Astrocyte of the spinal cord (primary cell): ENCODE measurements at regions not wholly inside any gene's neighbourhood (a gene's known extent, or its start where the extent isn't known, plus 50 kb on each side); places are given as distances from the start of the nearest gene placed in this dataset.
"Not testable (repeated sequence)": the region's sequence is repeated elsewhere in the genome, so short reads cannot be mapped to it uniquely, and the experiment has no call there.

Experiments
- DNase-seq: peaks from one replicate; pipeline ENCODE4 v3.0.0; 2011; ENCODE audit warnings: low read depth, low spot score
- H3K4me3 ChIP-seq: 2 replicates; pipeline ENCODE4 v1.5.1; 2011; ENCODE audit warnings: low read depth, mild to moderate bottlenecking, low read length, moderate library complexity
- CTCF ChIP-seq: IDR thresholded peaks from 2 replicates; pipeline ENCODE4 v1.5.1; 2012; ENCODE audit warnings: low read depth, mild to moderate bottlenecking, low read length, inconsistent platforms
- in situ Hi-C: cut with HindIII; loops from 2 replicates; pipeline ENCODE4 v1.10.0; 2017; ENCODE audit warnings: low sequenced_read_pairs

GRCh38 chr7:69211739-69212138, 386.5 kb upstream of the AUTS2 start:
- in situ Hi-C loops = no loop called here
- H3K4me3 ChIP-seq = no peak overlapping the region
- TF ChIP-seq CTCF = no peak
- no peak for DNase-seq

- DNase-seq = no peak
- in situ Hi-C loops = no loop called here
- no peak for TF ChIP-seq CTCF
- no peak overlapping the region for H3K4me3 ChIP-seq
These were observed 384.4 kb upstream of the AUTS2 start for GRCh38 chr7:69213878-69214277.

GRCh38 chr7:69215516-69215915, 382.8 kb upstream of the AUTS2 start:
- DNase-seq, in situ Hi-C loops, H3K4me3 ChIP-seq: not testable (repeated sequence)

- DNase-seq = no peak
- TF ChIP-seq CTCF = no peak
- H3K4me3 ChIP-seq = no peak overlapping the region
- in situ Hi-C loops = no loop called here
These were observed 380.5 kb upstream of the AUTS2 start for GRCh38 chr7:69217516-69218350.

- DNase-seq = no peak
- in situ Hi-C loops = no loop called here
- H3K4me3 ChIP-seq = no peak overlapping the region
- TF ChIP-seq CTCF = no peak
These were observed 379.7 kb upstream of the AUTS2 start for GRCh38 chr7:69218576-69218975.

- in situ Hi-C loops = no loop called here
- DNase-seq = no peak
- no peak for TF ChIP-seq CTCF
- H3K4me3 ChIP-seq = no peak overlapping the region
These were observed 378.9 kb upstream of the AUTS2 start for GRCh38 chr7:69219381-69219780.

GRCh38 chr7:69225259-69225943, 372.9 kb upstream of the AUTS2 start:
- in situ Hi-C loops = no loop called here
- no peak for DNase-seq
- no peak for TF ChIP-seq CTCF
- no peak overlapping the region for H3K4me3 ChIP-seq
